SKM-1 treated with dmso at 0.1 percent for 144 hours (cell line): ENCODE measurements at regions not wholly inside any gene's neighbourhood (a gene's known extent, or its start where the extent isn't known, plus 50 kb on each side); places are given as distances from the start of the nearest gene placed in this dataset.
A peak's percentile ranks its signal among the peaks of the same experiment; 100 is the strongest.

ENCODE experiments used
- DNase-seq: peaks from one replicate; lab custom pipeline; 2025; ENCODE audit not compliant: unreplicated experiment; lab: John Stamatoyannopoulos, UW

- DNase-seq, result no peak
Observed at GRCh38 chr3:22453906-22454535, 703.0 kb upstream of the ZNF385D start.

- DNase-seq, result no peak
Observed at GRCh38 chr3:22469995-22470394, 719.0 kb upstream of the ZNF385D start.

DNA sequence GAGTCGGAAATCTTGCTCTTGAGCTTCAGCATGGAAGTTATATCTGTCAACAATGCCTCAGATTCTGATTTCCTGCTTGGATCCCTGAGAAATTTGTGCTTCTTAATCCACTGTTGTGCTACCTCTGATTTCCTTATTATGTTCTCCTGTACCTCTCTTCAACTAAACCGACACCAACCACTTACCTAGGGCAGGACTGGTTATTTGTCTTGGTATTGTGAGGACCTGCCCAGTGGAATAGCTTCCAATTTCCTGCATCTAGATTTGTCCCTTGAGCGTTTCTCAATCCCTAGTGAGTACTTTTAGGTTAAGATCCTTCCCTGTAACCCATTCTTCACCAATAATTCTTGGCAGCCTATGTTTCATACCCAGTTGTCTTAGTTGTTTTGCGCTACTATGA lies 720.5 kb upstream of the ZNF385D start:
- no peak for DNase-seq

DNA sequence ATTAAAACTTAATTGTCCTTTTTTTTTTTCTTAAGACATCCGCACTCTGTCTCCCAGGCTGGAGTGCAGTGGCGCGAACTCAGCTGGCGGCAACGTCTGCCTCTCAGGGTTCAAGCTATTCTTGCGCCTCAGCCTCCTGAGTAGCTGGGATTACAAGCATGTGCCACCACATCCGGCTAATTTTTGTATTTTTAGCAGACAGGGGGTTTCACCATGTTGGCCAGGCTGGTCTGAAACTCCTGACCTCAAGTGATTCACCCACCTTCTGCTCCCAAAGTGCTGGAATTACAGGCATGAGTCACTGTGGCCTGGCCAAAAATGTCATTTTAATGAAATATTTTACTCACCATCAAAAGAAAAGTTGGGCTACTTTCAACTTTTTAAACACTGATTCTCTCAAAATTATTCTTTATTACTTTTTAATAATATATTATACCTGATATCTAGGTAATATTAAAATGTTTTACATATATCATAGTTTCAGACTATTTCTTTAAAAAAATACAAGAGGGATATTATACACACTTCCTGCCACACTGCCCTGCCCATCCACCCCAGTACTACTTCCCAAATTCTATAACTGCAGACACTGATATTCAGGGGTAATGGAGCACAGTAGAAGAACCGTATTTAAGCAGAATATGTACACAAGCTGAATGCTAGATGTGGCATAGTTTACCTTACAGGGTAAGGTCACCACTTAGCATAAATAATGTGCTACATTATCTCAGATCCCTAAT lies 723.9 kb upstream of the ZNF385D start:
- DNase-seq, result peak; percentile 63

DNA sequence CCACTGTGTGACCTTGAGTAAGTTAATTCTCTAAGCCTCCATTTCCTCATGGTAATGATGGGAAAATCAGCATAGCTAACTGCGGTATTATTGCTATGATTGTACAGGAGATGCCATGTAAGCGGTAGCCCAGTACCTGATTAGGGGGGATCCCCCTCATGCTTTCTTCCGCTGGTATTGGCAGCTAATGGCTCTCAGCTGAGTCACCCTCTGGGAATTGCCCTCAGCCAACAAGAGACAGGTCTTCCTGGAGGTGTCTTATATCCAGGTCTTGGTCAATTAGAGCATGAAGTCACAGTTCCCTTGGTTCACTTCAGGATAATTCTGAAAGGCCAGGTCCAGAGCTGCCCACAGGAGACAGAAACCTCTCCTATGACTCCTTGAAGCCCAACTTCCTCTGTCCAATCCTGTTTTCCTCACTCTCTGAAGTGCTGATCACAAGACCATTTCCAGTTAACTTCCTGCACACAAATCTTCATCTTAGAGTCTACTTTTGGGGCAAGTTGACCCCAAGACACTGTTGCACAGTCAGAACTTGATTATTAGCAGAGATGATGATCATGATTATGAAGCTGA lies 724.7 kb upstream of the ZNF385D start:
- DNase-seq, result no peak

DNA sequence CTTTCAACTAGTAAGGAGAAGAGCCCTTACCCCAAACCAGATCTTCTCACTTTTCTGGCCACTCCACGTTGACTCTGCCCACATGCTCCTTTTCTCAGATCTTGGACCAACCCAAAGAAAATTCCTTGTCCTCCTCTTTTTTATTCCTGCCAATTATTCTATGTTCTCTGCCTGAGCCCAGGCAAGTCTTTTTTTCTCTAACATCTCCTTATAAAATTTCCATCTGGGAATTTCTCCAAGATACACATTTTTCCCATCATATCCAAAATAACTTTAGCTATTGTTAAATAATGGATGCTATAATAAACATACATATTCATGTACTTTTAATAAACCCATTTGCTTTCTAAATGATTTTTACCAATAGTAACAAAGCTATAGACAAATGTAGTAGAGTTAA lies 726.0 kb upstream of the ZNF385D start:
- DNase-seq, result no peak

DNA sequence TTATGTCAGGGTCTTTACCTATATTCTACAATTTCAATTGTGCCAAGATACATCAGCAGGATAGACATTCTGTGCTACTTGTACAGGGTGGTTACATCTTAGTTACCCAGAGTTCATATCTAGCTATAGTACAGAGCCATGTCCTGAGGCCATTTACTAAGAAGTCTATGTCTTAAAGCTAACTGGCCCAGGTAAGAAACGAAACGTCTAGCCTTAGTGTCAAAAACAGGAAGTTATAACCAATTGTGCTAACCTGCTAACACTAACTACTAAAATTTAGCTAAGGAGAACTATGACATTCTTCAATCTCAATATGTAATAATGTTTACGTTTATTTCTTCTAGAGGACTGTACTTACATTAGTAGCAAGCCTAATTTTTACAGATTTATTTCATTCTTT lies 717.2 kb upstream of the UBE2E2 start:
- DNase-seq, result no peak

DNA sequence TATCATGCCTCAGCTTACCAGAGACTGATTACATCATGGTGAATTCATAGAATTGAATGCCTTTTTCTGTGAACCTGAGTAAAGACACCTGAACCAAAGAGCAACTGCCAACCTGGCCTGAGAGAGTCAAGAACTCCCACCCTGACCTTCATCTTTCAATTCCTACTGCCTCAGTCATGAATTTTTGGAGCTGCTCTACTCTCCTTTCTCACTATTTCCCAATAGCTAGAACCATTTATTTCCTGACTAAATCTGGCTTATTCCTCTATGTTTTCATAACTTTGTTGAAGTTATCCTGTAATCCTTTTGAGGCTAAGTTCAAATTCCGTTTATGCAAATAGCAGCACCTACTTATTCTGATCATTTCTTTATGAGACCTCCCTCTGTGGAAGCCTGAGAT lies 712.4 kb upstream of the UBE2E2 start:
- DNase-seq, result no peak

- DNase-seq, result no peak
Observed at GRCh38 chr3:22491344-22491743, 711.8 kb upstream of the UBE2E2 start.

DNA sequence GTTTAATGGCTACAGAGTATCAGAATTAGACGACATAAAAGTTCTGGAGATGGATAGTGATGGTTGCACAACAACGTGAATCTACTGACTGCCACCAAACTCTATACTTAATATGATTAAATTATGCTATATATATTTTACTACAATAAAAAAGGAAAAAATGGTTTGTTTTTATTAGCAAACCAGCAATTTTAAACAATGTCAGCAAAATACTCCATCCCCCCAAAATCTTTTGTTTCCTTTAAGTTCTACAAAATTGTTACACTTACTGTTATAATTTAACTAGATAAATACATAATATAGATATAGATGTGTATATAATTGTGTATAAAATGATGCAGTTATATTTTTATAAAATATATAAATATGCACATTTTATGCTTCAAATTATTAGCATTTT lies 710.8 kb upstream of the UBE2E2 start:
- DNase-seq, result no peak

- DNase-seq, result no peak
Observed at GRCh38 chr3:22495241-22495640, 707.9 kb upstream of the UBE2E2 start.

GRCh38 chr3:22495791-22496190 lies 707.3 kb upstream of the UBE2E2 start:
- DNase-seq, result no peak

- no peak for DNase-seq
Observed at GRCh38 chr3:22496641-22497040, 706.5 kb upstream of the UBE2E2 start.

DNA sequence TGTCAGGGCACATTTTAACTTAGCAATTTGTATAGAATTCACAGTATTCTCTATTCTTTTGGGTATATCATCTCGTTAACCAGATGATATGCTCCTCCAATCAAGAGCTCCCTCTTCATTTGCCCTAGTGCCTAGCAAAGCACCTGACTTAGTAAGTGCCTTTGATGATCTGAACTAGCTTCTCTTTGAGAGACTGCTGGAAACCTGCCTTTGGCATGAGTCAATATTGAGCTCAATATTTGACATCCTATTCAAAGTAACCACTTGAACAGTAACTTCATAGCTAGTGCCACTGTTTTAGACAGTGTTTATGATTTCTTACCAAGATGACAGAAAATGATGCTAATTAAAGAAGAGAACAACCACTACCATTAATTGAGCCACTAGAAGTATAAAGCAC lies 696.3 kb upstream of the UBE2E2 start:
- no peak for DNase-seq

DNA sequence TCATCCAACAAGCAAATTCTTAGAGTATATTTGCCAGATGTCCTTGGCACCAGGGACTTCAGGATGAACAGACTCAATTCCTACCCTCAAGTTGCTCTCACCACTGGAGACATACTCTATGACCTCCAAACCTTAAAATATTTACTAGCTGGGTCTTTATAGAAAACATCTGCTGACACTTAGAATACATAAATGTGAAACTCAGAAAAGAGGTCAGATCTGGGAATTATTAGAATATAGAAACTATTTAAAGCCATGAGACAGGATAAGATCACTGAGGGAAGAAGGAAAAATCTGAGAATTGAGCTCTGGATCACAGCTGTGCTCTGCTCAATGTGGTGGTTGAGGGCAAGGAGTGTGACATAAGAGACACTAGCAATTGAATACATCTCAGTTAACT lies 695.4 kb upstream of the UBE2E2 start:
- no peak for DNase-seq

- no peak for DNase-seq
Observed at GRCh38 chr3:22523925-22524324, 679.2 kb upstream of the UBE2E2 start.

- no peak for DNase-seq
Observed at GRCh38 chr3:22526266-22526837, 676.8 kb upstream of the UBE2E2 start.

DNA sequence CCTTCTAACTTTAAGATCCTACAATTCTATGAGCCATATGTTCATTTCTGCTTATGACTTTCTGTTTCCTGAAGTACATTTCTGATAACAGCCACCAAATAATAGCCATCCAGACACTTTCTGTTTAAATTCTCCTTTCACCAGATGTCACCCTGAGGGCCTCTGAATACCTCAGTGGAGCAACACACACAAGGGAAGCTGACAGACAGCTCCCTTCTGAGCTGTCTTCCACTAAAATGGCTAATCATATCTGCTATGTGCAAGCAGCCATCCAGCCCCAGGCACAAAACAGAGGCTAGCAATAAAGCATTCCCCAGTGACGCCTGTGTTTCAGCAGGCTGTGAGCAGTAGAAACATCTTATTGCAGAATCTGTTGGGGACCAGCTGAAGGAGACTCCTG lies 666.6 kb upstream of the UBE2E2 start:
- no peak for DNase-seq

DNA sequence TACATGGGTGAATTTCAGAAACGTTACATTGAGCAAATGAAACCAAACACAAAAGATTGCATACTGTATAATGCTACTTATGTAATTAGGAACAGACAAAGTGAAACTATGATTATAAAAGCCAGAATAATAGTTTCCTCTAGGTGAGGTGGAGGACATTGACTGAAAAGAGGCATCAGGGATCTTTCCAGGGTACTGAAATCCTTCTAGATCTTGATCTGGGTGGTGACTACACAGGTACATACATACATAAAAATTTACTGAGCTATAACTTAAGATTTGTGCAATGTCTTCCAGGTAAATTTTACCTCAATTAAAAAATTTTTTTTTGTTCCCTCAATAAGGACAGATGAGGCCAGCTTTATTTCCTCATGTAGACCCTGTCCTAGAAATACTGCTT lies 665.6 kb upstream of the UBE2E2 start:
- no peak for DNase-seq

GRCh38 chr3:22542311-22542710 lies 660.8 kb upstream of the UBE2E2 start:
- DNase-seq, result no peak

DNA sequence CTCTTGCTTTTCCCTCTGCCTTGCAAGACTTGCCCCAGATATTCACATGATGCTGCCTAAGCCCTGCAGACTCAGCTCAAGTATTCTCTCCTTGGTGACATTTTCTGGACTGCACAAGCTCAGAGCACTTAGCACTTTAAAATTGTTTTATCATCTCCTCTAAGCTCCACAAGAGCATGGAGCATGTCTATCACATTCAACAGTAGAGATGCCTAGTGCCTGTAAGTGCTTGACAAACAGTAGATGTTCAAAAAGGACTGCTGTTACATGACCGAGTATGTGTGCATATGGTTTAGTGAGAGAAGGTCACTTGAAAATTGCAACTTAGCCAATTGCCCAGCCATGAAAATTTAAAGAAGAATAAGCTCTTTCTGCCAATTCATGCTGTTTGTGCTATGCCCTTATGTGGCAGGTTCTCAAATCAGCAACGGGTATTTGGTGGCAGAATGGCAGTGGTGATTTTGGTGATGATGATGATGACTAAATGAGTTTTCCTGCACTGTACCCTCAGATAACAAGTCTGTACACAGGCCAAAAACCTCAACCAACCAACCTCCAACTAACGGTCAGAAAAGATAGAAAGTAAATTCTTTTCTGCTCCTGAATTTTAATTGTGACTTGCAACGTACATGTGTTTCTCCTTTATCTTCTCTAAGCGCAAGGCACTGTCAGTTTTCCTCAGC lies 647.2 kb upstream of the UBE2E2 start:
- no peak for DNase-seq

DNA sequence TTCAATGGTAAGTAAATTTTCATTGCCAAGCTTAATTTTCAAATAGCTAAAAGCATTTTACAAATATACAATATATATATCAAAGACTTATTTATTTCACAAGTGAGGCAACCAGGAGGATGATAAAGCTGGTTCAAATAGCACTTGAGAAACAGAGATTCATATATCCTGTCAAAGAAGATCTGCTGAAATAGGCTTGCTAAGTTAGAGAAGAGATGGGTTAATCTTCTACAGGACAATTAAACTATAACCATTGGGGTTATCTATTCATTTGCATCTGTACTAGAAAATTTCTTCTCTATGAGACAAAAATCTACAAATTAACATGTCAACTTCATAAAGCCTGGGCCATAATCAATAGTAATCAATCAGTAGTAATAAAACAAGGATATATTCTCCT lies 637.7 kb upstream of the UBE2E2 start:
- DNase-seq, result no peak
